HG03354 (cell line): ENCODE measurements at regions not wholly inside any gene's neighbourhood (a gene's known extent, or its start where the extent isn't known, plus 50 kb on each side); places are given as distances from the start of the nearest gene placed in this dataset.

ENCODE experiments used
- ATAC-seq: cut with Tn5 transposase; IDR thresholded peaks from one replicate; pipeline ENCODE4 v1.9.1; 2021; ENCODE audit warnings: mild to moderate bottlenecking; ENCODE audit not compliant: unreplicated experiment, poor library complexity, severe bottlenecking

- ATAC-seq: no peak
These were observed 250.9 kb downstream of the DLEU7 start for GRCh38 chr13:50592412-50593155.

DNA sequence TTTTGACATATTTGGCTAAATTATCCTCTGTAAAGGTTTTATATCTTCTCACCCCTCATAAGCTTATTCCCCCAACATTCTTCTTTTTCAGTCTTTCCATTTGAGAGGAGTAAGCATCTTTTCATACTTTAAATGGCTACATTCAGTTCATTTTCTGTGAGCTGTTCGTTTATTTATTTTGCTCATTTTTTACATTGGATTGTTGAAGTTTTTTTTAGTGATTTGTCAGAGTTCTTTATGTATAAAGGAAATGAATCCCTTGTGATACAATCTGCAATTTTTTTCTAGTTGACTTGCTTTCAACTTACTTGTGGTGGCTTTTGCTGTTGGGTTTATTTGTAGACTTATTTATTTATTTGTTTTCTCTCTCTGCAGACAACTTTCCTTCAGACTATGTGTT lies 250.3 kb downstream of the DLEU7 start:
- ATAC-seq: no peak

DNA sequence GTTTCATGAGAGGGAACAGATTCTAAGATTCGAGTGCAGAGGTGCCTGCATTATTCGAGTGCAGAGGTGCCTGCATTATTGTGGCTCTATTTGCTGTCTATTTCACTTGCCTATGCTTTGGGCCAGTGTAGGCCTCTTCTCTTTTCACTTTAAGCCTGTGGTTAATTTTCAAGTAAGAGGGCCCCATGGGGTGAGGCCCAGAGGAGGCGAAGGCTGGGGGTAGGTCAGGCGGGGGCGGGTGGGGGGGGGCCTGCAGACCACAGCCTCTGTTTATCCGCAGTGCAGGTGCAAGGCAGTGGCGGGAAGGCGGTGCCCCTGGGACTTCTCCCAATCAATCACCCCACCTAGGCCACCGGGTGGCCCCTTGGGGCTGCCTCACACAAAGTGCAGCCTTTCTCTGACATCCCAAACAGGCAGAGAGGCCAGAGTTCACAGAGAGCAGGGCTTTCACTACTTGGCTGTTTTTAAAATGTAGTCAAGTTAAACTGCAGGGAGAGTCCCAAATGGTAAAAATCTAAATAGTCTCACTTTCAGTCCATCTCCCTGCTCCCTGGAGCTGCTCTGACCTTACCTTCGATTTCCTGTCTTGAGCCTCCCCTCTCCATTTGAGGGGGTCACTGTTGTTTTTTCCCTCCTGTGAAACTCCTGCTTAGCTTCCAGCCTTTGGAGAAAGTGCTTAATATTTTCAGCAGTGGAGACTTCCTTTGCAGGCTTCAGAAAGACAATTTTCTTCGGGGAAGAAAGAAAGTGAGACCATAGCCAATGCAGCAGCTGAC lies 249.0 kb downstream of the DLEU7 start:
- ATAC-seq: peak; percentile 84

DNA sequence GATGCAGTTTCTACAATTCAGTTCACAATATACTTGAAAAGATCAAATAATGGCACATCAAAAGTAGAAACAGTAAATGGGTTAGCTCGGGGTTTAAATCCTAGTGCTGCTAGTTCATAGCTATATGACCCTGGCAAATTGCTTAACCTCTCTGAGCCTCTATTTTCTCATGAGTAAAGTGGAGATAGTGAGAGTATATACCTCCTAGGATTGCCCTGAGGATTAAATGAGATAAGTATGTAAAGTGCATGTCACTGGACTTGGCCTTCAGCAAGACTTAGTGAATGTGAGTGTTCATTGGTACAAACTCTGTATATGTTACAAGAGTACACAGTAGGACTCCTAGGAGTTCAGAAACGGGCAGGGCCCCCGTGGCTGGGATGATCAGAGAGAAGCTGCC lies 248.3 kb downstream of the DLEU7 start:
- no peak for ATAC-seq

GRCh38 chr13:50596156-50596555 lies 247.3 kb downstream of the DLEU7 start:
- ATAC-seq: no peak

GRCh38 chr13:50596776-50597203 lies 246.7 kb downstream of the DLEU7 start:
- no peak for ATAC-seq

DNA sequence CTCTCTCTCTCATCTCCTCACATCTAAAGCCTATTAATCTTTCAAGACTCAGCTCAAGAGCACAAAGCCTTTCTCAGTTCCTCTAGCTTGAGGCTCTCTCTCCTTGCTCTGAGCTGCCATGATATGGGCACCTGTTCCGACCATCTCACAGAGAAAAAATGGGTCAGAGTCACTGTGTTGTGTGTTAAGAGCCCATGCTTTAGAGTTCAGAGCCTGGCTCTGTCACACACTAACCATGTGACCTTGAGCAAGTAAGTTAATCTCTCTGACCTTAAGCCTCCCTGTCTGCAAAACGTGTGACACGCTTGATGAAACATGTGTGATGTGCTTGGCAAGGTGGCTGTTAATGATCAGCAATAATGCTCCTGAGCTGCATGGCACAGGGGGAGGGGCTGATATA lies 245.2 kb downstream of the DLEU7 start:
- peak; percentile 54 for ATAC-seq

- ATAC-seq: no peak
These were observed 244.4 kb downstream of the DLEU7 start for GRCh38 chr13:50599046-50599445.

GRCh38 chr13:50599927-50600326 lies 243.6 kb downstream of the DLEU7 start:
- no peak for ATAC-seq

- no peak for ATAC-seq
These were observed 235.1 kb downstream of the DLEU7 start for GRCh38 chr13:50608370-50608769.

DNA sequence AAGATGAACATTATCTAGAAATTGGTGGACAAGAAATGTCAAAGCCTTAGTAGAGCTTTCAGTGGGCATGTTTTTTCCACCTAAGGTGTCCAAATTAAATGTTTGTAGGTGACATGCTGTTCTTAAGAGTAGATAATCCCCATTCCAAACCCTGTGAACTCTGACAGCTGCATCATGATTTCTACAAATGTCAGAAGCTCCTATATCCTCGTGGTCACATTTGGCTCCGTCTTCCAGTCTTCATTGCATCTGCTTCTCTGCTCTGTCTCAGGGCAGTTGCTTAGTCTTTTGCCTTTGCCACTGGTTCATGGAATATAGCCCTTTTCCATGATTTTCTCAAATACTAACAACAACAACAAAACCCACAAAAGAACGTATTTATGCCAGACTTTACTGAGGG lies 234.5 kb downstream of the DLEU7 start:
- ATAC-seq: no peak

- no peak for ATAC-seq
These were observed 233.3 kb downstream of the DLEU7 start for GRCh38 chr13:50610238-50610637.

GRCh38 chr13:50611117-50611781 lies 232.2 kb downstream of the DLEU7 start:
- no peak for ATAC-seq

DNA sequence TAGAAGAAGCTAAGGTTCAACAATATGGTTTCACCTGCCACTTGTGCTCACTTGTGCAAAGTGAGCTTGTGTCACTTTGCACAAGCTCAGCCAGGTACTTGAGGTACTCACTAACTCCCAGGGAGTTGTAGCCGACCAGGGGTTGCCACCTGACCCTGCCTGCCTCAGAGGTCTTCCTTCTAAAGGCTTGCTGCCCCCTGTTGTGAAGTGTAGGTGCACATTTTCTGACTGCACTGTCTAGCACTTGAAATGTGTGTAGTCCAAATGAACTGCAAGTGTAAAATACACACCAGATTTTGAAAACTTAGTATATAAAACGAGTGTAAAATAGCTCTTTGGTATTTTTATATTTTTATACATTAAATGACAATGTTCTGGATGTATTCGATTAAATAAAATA lies 230.8 kb downstream of the DLEU7 start:
- ATAC-seq: no peak

GRCh38 chr13:50613356-50613831 lies 230.1 kb downstream of the DLEU7 start:
- ATAC-seq: no peak

- no peak for ATAC-seq
These were observed 228.3 kb downstream of the DLEU7 start for GRCh38 chr13:50615234-50615633.

DNA sequence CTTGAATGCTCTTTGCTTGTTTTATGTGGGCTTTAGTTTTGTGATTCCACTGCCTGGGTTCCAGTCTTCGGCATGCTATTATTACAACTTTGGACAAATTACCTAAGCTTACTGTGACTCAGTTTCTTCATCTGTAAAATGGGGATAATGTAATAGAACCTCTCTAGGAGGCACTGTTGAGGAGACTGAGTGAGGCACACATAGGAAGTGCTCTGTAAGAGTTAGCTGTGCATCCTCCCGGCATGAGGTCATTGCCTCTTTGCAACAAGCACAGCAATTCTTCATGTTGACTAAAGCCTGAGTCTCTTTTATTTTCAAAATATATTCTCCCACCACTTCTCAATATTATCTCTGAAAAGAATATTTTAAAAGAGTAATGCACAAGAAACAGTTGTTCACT lies 227.4 kb downstream of the DLEU7 start:
- ATAC-seq: no peak

DNA sequence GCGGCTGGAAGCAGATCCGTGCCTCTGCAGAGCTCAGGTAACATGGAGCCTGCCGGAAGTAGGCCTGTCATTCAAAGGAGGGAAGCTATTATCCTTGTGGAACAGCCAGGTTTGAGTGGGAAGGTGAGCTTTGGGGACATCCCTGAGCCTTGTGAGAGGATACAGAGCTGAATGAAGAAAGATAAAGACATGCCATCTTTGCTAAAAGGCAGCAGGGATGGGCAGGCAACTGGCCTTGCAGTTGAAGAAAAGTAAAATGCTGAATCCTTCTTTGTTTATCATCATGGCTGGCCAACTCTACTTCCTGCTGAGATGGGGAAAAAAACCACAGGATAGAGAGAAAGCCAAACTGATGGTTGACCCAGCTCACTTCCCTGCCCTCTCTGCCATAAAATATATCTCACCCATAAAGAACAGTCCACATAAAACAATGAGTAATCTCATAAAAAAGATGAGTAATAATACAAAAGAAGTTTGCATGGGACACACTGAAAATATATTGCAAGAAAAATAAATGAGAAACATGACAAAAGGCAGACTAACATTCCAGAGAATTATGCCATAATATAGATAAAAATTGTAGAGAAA lies 226.3 kb downstream of the DLEU7 start:
- no peak for ATAC-seq

DNA sequence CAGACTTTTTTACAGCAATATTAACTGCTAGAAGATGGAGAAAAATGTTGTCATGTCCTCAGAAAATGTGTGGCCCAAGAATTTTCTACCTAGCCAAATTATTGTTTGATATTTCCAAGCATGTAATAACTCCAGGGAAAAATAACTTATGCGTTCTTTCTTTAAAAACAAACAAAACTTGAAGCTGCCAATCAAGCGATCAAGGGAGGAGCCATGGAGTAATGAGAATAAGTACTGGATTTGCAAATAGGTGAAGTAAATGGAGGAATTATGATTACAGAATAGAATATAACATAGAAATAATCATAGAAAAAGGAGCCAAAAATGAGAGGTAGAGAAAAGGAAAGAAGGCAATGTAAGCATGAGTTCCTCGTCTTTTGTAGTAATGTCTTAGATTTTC lies 225.3 kb downstream of the DLEU7 start:
- ATAC-seq: no peak

DNA sequence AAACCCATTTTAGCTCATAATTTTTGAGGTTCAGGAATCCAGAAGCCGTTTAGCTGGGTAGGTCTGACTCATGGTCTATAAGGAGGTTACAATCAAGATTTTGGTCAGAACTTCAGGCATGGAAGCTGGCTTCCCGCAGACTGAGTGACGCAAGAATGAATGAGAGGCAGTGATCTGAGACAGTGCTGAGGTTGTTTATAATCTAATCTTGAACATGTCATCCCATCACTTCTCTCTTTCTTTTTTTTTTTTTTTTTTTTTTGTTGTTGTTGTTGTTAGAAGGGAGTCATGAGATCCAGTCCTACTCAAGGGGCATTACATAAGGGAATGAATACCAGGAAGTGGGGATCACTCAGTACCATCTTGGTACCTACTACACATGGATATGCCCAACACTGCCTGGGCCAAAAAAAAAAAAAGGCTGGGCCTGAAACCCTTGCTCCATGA lies 217.4 kb downstream of the DLEU7 start:
- no peak for ATAC-seq
